ENCODE measurements at regions not wholly inside any gene's neighbourhood (a gene's known extent, or its start where the extent isn't known, plus 50 kb on each side); places are given as distances from the start of the nearest gene placed in this dataset.

DNA sequence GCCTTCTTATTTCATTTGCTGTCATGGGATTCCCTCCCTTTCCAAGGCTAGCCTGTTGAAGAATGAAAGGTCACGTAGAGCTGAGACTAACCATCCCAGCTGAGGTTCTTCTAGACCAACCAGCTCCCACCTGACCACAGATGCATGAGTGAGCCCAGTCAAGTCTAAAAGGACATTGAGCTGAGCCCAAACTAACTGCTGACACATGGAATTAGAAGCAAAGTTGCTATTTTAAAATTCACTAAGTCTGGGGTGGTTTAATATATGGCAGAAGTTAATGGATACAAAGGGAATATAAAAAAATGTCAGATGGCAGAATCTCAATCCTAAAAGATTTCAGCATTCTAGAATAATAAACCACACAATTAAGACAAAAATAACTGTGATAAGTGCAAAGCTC is 118.9 kb upstream of the RASGEF1B start:
- Histone ChIP-seq H2BK15ac (ENCODE audit: low read length) (no peak overlapping the region), H2BK120ac (replicated peaks; ENCODE audit: low read depth, low read length) (no peak overlapping the region), H3K14ac (ENCODE audit: insufficient read length) (no peak overlapping the region), H2BK5ac (ENCODE audit: low read depth, low read length) (no peak overlapping the region), H3K18ac (ENCODE audit: extremely low read depth, low read length) (no peak overlapping the region), H4K8ac (ENCODE audit: extremely low read depth, insufficient read depth, low read length) (no peak overlapping the region), H2BK20ac (ENCODE audit: low read length) (no peak overlapping the region), H3K9ac (replicated peaks in 1 of 4; ENCODE audit: extremely low read depth in 1 of 4, low read depth in 3 of 4, low read length in 3 of 4) (no peak overlapping the region), H3K27ac (ENCODE audit: low read depth, low read length) (no peak overlapping the region), H3K36me3 (ENCODE audit: control insufficient read depth in 2 of 4, insufficient read depth in 4 of 4, low read length in 3 of 4) (no peaks in the 10 kb centered on the region), H2BK12ac (ENCODE audit: low read depth, low read length) (no peak overlapping the region), H4K91ac (replicated peaks; ENCODE audit: insufficient read length, low read length) (no peak overlapping the region), H3K4ac (replicated peaks; ENCODE audit: insufficient read length, low read depth, low read length) (no peak overlapping the region), H4K20me1 (replicated peaks in 1 of 2; ENCODE audit: control insufficient read depth in 1 of 2, insufficient read depth in 2 of 2, low read length in 2 of 2) (no peaks in the 10 kb centered on the region), H4K5ac (ENCODE audit: insufficient read length, low read depth, low read length) (no peak overlapping the region), H2AK5ac (ENCODE audit: low read depth, low read length) (no peak overlapping the region), H3K4me2 (ENCODE audit: insufficient read depth in 1 of 2, low read depth in 2 of 2, low read length in 2 of 2) (no peak overlapping the region), H2AFZ (ENCODE audit: low read length) (no peak overlapping the region), H3K23me2 (ENCODE audit: low read depth, low read length) (no peaks in the 10 kb centered on the region), H3K79me2 (ENCODE audit: control insufficient read depth in 1 of 2, insufficient read depth in 2 of 2, low read length in 2 of 2) (no peaks in the 10 kb centered on the region), H3K9me3 (ENCODE audit: insufficient read depth in 2 of 2, low read depth in 1 of 2, low read length in 1 of 2) (no peaks in the 10 kb centered on the region), H3K27me3 (replicated peaks in 1 of 4; ENCODE audit: control insufficient read depth in 3 of 4, extremely low read depth in 1 of 4, insufficient read depth in 3 of 4, low read length in 3 of 4) (no peaks in the 10 kb centered on the region), H3K4me3 (ENCODE audit: extremely low read depth in 1 of 4, insufficient read depth in 2 of 4, low read depth in 3 of 4, low read length in 4 of 4) (no peak overlapping the region), H3K4me1 (replicated peaks in 1 of 4; ENCODE audit: control insufficient read depth in 3 of 4, insufficient read depth in 4 of 4, low read length in 3 of 4) (no peaks in the 10 kb centered on the region), H3K23ac (ENCODE audit: insufficient read length) (no peak overlapping the region), H3K79me1 (ENCODE audit: low read depth, low read length) (no peaks in the 10 kb centered on the region), H3K56ac (replicated peaks; ENCODE audit: insufficient read length, low read depth, low read length) (no peak overlapping the region)
- 100% methylated on average over 1 of the region's 1 CpG; no CpG with 5 or more reads in 1 of the 2 experiments for WGBS, 2 experiments (ENCODE audit: extremely low coverage in 1 of 2, insufficient coverage in 1 of 2, insufficient read length in 1 of 2, insufficient replicate concordance in 2 of 2, low coverage in 1 of 2, low lambda C conversion rate in 2 of 2, missing lambda C conversion rate in 1 of 2)
- FAIRE-seq (no peak), DNase-seq (ENCODE audit: low read depth in 1 of 2, low spot score in 2 of 2) (no peak)
- CTCF ChIA-PET (ENCODE audit: partially characterized antibody): interaction anchor here (1.1 to 1.3 kb wide), 2 partner anchors 9 to 123 kb away, joined by 3 read pairs; no protein-coding TSS in a partner anchor
- POLR2A ChIA-PET (ENCODE audit: partially characterized antibody): no interaction called here
- TF ChIP-seq BCL11A (IDR thresholded peaks at IDR 0.05; ENCODE audit: low read depth in 2 of 2, low read length in 2 of 2): no peak
- no peak for TF ChIP-seq KDM4A (IDR thresholded peaks at IDR 0.05; ENCODE audit: low read depth, low read length, severe bottlenecking)
- no peak for TF ChIP-seq USF2 (IDR thresholded peaks at IDR 0.05; ENCODE audit: low read length)
- no peak for TF ChIP-seq KDM1A (IDR thresholded peaks at IDR 0.05; ENCODE audit: borderline replicate concordance, low read length)
- no peak for TF ChIP-seq JUND (IDR thresholded peaks at IDR 0.05; ENCODE audit: low read length)
- TF ChIP-seq, protein P1, sequence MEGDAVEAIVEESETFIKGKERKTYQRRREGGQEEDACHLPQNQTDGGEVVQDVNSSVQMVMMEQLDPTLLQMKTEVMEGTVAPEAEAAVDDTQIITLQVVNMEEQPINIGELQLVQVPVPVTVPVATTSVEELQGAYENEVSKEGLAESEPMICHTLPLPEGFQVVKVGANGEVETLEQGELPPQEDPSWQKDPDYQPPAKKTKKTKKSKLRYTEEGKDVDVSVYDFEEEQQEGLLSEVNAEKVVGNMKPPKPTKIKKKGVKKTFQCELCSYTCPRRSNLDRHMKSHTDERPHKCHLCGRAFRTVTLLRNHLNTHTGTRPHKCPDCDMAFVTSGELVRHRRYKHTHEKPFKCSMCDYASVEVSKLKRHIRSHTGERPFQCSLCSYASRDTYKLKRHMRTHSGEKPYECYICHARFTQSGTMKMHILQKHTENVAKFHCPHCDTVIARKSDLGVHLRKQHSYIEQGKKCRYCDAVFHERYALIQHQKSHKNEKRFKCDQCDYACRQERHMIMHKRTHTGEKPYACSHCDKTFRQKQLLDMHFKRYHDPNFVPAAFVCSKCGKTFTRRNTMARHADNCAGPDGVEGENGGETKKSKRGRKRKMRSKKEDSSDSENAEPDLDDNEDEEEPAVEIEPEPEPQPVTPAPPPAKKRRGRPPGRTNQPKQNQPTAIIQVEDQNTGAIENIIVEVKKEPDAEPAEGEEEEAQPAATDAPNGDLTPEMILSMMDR (IDR thresholded peaks at IDR 0.05; ENCODE audit: control extremely low read depth in 1 of 3, insufficient read depth in 1 of 3, low read depth in 1 of 3, low read length in 3 of 3): no peak
- TF ChIP-seq, protein P2, sequence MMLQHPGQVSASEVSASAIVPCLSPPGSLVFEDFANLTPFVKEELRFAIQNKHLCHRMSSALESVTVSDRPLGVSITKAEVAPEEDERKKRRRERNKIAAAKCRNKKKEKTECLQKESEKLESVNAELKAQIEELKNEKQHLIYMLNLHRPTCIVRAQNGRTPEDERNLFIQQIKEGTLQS (IDR thresholded peaks at IDR 0.05; ENCODE audit: insufficient read depth, low read depth, low read length): no peak
- no peak for TF ChIP-seq CEBPB (IDR thresholded peaks at IDR 0.05; ENCODE audit: low read depth, low read length)
- no peak for TF ChIP-seq JUN (IDR thresholded peaks at IDR 0.05; ENCODE audit: low read depth, low read length)

Data from H1 (cell line).